ENCODE measurements at regions not wholly inside any gene's neighbourhood (a gene's known extent, or its start where the extent isn't known, plus 50 kb on each side); places are given as distances from the start of the nearest gene placed in this dataset.
A peak's percentile ranks its signal among the peaks of the same experiment; 100 is the strongest.
"Not testable (repeated sequence)": the region's sequence is repeated elsewhere in the genome, so short reads cannot be mapped to it uniquely, and the experiment has no call there.

DNA sequence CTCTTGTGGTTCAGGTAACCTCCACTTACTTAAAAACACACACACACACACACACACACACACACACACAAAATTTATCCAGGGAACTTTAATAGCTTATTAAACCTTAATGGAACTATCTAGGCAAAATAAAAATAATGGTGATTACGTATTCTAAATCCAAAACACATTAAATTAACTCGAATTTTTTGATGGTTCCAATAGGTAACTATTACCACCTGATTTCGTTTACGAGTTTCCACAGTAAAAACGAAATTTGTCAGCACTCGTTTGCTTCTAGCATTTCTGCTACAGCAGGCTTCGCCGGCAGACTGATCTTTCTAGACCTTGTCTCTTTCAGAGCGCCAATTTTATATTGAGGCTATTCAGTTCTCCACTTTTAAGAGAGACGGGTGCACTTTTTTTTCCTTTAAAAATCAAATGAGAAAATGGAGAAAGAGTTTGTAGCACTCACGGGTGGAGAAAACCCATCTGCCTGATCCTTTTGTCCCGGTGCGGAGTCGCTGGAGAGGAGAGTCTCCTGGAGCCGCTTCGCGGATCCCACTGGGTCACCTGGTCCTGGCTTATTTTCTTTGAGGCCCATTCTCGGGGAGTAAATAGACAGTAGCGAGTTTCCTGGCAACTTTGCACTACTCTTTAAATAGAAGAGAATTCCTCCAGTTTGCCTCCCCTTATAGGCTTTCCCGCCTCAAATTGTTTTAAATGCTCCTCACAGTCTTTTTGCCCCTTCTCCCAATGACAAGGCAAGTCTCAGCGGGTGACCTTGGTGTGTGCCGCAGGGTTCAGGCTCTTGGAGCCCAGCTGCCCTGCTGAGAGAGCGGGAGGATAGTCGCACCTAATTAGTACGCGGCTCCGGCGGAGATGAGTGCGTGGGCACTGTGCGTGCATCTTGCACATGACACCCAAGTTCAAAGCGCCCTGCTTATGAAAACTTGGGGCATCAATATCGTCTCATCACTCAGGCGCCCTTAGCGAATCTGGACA lies 117.0 kb downstream of the KCNRG start:
- no peak for DNase-seq

DNA sequence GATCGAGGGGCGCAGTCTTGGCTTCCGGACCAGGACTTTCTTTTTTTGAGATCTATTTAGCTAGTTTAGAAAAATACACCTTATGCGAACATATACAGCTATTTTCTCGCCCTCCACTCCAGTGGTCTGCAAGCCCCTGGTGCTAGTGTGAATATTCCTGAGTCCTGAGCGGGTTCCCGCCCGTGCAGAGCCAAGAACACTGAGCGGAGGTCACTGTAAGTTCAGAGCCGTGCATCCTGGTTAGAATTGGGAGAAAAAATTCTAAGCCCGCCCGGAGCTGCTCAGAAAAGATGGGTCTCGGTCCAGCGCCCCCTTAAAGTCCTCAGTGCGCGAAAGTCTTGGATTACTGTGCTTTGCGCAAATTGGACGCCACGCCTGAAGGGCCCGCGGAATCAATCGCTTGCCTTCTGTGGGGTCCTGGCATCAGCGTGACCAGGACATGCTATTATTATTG lies 117.7 kb downstream of the KCNRG start:
- DNase-seq, result no peak

- DNase-seq, result no peak
Measured at GRCh38 chr13:50133358-50133953, 118.2 kb downstream of the KCNRG start.

DNA sequence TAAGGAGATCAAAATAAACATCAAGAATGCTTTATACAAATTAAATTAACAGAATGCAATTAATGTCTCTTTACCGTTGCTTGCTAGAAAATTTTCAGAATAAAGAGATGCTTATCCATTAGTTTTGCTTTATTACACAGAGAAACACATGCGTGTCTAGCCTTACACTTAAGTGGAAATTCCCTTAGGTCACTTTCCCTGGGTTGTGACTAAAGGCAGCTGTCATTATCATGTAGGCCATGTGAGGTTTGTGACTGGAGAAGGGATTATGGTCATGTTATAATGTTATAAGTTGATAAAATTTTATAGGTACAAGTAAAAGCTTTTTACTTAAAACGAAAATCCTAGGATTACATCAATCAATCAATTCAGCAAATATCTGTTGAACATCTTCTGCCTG lies 121.0 kb downstream of the KCNRG start:
- no peak for DNase-seq

GRCh38 chr13:50136678-50137077 lies 121.4 kb downstream of the KCNRG start:
- DNase-seq, result no peak

- DNase-seq, result not testable (repeated sequence)
Measured at GRCh38 chr13:50139435-50139934, 124.2 kb downstream of the KCNRG start.

DNA sequence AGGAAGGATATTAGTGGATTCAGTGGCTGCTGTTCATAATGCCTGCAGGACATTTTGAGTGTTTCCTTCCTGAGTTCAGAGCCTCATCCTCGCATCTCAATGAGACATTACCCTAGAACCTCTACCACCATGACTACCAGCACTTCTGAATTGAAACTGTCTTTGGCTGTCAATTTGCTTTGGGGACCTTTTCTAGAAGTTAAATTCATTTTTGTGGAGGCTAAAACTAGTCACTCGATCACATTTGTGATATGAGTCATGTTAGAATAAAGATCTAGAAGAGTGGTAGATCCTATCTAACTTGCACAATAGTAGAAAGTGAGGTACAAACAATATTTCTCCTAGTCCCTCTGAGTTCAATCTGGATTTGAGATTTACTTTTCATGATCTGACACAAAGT lies 124.9 kb downstream of the KCNRG start:
- DNase-seq, result no peak

DNA sequence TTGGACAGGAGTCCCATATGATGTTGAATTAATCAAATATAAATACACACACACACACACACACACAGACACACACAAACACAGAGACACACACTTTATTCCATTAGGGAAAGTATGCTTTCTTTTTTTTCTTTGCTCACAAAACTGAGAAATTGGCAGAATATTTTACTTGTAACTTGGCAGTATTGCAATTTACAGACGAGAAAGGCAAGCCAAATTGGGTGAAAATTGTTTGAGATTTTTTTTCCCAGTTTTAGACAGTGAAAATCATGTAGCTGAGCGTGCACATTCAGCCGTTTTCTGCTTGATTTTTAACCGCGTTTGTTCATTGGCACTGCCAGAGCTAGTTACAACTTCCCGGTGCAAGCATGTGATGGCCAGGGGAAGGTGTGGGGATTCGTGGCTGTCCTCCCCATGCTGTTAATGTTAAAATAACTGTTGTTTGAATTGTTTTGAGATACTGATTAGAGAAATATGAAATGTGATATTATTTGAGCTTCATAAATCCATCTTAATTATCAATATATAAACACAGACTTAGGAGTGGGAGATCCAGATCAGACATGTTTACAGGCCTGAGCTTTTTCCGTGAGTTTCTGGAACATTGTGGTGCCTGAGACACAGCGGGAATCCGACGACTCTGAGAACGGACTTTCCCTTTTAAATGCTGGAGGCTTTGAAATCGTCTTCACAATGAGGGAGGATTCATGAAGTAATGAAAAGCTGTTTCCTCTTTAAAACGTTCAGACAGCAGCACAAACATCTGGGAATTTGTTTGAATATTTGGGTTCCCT lies 125.5 kb downstream of the KCNRG start:
- no peak for DNase-seq

DNA sequence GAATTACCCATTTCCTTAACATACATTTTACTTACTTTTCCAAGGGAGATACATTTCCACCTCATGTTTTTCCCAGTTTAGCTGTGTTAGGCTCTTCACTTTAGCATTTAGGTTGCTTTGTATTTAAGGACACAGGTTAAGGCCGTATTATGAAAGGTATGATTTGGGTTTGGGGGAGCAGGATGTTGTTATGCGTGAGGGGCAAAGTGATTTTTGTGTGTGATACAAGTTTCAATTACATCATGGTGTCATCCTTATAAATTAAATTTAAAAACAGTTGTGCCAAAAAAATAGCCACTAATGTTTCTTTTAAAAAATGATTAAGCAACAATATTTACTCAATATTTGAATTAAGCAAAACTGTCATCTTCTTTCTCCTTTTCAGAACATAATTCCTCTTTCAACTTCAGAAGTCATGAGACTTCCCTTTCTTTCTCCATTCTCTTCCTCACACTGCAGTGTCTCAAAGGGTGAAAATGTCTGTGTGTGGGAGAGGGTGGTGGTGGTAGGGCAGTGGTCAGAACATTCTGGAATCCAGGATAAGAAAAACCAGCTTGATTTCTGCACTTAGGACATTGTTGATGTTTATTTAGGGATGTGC lies 126.2 kb downstream of the KCNRG start:
- DNase-seq, result no peak

DNA sequence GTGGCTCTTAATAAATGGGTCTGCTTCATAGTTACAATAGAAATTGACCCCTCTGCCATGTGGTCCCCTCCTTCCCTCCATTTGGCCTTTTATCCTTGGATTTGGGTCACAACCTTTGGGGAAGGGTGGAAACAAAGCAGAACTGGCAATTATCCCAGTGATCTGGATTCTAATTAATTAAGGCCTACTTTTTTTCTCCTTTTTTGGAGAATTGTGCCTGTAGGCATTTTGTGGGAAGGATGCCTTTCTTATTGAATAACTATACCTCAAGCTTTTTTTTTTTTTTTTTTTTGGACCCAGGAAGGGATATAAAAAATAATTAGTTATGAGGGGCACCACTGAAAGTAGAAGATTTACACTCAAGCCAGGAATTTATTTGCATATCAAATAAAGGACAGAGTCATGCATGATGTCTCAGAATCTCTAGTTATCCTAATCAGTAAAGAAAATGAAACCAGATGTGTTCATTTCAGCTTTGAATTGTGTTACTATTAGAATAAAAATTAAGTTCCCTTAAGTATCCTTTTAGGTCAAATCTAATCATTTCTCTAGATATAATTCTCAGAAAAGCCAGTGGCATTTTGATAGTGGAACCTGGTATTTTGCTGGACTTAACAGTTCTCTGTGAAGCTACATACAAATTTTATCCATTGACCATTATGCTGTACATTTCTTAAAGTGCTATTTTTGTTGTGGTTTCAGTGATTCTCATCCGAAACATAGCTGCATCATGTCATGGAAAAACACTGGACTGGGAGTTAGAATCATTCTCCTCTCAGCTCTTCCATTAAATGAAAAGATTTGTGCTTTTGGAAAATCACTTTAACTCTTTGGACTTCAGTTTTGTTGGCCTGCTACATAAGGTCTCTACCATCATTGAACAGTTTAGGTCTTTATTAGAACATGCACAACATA lies 129.3 kb downstream of the KCNRG start:
- no peak for DNase-seq

DNA sequence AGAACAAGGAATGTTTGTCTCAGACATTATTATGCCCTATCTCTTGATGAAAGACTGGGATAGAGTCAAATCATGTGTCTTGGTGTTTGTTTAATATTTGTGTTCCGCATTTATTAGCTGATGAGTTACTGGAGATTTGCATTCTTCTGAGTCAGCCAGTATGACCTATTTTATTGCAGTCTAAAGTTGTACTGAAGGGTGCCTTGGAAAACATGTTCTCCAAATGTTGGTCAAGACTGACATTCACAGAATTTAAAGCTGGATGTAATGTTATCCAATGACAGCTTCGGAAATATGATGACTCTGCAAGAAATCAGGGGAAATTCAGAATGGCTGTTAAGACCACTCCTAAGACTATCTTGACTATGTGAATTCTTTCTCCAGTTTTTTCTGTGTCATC lies 134.0 kb downstream of the KCNRG start:
- no peak for DNase-seq

DNA sequence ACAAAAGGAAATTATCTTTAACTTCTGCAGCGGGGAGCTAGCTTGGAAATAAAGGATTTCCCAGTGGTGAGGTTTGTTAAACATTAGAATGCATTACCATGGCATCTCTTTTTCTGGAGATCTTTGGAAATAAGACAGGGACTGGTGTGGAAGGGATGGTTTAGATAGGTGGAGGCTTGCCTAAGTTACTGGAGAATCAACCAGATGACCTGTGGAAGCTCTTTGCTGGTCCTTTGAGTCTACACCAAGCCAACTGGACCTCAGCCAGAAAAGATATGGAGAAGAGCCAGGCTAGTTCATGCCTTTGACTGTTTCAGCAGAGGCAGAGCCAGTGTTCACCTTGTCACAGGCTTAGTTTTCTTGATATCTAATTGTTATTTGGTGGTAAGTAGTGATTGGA lies 134.7 kb downstream of the KCNRG start:
- peak; percentile 20 for DNase-seq

GRCh38 chr13:50152224-50152623 lies 137.0 kb downstream of the KCNRG start:
- DNase-seq, result no peak

- DNase-seq, result no peak
Measured at GRCh38 chr13:50152655-50153309, 137.5 kb downstream of the KCNRG start.

DNA sequence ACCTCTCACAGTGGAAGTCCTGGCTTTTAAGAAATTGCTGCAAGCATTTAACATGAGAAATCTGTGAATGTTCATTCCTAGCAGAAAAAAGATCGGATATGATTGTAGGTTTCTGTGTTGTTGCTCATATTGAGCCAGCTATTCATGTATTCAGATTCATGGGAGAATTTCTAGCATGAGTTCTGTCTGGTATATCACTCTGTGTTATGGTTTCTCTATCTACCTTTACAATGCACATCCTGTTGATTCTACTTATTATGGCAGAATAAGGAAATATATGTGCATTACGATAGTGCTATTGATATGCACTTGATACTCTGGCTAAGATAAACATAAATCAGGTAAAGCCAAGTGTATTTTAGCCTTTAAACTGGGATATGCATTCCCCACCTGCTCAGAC lies 138.2 kb downstream of the KCNRG start:
- DNase-seq, result no peak

GRCh38 chr13:50153876-50154275 lies 138.6 kb downstream of the KCNRG start:
- no peak for DNase-seq

- no peak for DNase-seq
Measured at GRCh38 chr13:50154697-50155096, 139.5 kb downstream of the KCNRG start.

DNA sequence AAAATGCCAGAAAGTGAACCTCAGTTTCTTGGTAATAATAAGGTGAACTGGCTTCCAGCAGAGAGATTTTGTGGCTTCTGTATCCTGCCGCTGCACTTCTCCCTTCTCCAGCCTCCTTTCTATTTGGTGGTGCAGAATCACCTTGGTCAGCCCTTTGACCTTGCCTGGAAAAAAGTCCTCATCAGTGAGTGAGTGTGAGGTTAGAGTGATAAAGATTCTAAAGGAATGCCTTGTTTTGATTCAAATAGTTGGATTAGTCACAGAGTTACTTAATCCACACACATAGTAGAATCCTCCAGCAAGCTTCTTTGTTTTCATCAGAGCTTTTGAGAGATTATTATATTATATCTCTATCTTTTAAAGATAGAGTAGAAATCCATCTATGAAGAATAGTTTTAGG lies 140.9 kb downstream of the KCNRG start:
- no peak for DNase-seq

DNA sequence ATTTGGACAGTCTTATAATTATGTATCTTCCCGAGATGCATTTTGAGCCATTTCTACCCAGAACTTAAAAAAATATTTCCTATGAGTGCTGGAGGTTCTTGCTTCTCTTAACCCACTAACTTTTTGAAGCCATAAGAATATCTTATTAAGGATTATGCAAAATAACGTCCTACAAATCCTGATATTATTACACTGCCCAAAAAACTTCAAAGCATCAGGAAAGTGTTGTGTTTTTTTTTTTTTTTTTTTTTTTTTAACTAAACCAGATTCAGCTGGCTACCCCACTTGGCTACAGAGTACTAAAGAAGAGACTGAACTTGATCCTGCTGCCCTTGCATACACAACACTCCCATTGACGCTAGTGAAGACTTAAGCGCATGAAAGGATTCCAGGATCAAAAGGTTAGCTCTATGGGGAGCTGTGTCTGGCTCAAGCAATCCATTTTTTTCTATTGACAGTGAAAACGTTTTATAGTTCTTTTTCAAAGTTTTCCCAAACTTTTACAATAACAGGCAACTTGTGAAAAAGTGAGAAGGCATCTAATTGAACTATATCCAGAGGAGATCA lies 141.4 kb downstream of the KCNRG start:
- DNase-seq, result no peak

- no peak for DNase-seq
Measured at GRCh38 chr13:50158385-50159165, 143.3 kb downstream of the KCNRG start.
